ENCODE measurements at regions not wholly inside any gene's neighbourhood (a gene's known extent, or its start where the extent isn't known, plus 50 kb on each side); places are given as distances from the start of the nearest gene placed in this dataset. TPM values are rescaled to one million over a fixed set of nuclear protein-coding genes. Genes with fewer than 3 reads are reported as not detected.

GRCh38 chr7:24229481-24230226, 54.3 kb upstream of the NPY start:
- Histone ChIP-seq H3K9me3 (no peaks in the 10 kb centered on the region), H3K27ac (no peak overlapping the region), H3K36me3 (no peaks in the 10 kb centered on the region), H3K4me1 (no peaks in the 10 kb centered on the region), H3K27me3 (no peaks in the 10 kb centered on the region), H3K4me3 (replicated peaks in 1 of 3) (no peak overlapping the region)
- WGBS, 2 donors: 80 to 86% methylated on average over 9 of the region's 9 CpGs
- TF ChIP-seq POLR2A (IDR thresholded peaks at IDR 0.05) (no peak), CTCF (IDR thresholded peaks at IDR 0.05) (no peak)
- intact Hi-C loops (cut with DNase I): no loop called here
- DNase-seq: no peak

- DNase-seq: no peak
- H3K36me3 ChIP-seq: no peaks in the 10 kb centered on the region
- no peak overlapping the region for H3K4me3 ChIP-seq (replicated peaks in 1 of 3)
- H3K4me1 ChIP-seq: no peaks in the 10 kb centered on the region
- H3K27me3 ChIP-seq: no peaks in the 10 kb centered on the region
- no peaks in the 10 kb centered on the region for H3K9me3 ChIP-seq
- intact Hi-C loops (cut with DNase I): no loop called here
- H3K27ac ChIP-seq: no peak overlapping the region
- TF ChIP-seq POLR2A (IDR thresholded peaks at IDR 0.05) (no peak), CTCF (IDR thresholded peaks at IDR 0.05) (no peak)
Measured at GRCh38 chr7:24231493-24231892, 52.5 kb upstream of the NPY start.

GRCh38 chr7:24233386-24233785, 50.6 kb upstream of the NPY start:
- Histone ChIP-seq H3K36me3 (no peaks in the 10 kb centered on the region), H3K4me3 (replicated peaks in 1 of 3) (no peak overlapping the region), H3K27ac (no peak overlapping the region), H3K27me3 (no peaks in the 10 kb centered on the region), H3K9me3 (no peaks in the 10 kb centered on the region), H3K4me1 (no peaks in the 10 kb centered on the region)
- intact Hi-C loops (cut with DNase I): no loop called here
- TF ChIP-seq POLR2A (IDR thresholded peaks at IDR 0.05): no peak
- no peak for TF ChIP-seq CTCF (IDR thresholded peaks at IDR 0.05)
- no peak for DNase-seq
- 80 to 88% methylated on average over 2 of the region's 2 CpGs for WGBS, 2 donors

Small RNA genes in the stretch of these regions (small RNA-seq; reads per million reads assigned to genes)
- not detected for gene RNA5SP228
